Activated CD8-positive, alpha-beta memory T cell treated with anti-CD3 and anti-CD28 coated beads, Interleukin-2, amount 10 ng/mL, durations not matched to agents 7 days and 5 days (primary cell): ENCODE measurements at regions not wholly inside any gene's neighbourhood (a gene's known extent, or its start where the extent isn't known, plus 50 kb on each side); places are given as distances from the start of the nearest gene placed in this dataset.
"Not testable (repeated sequence)": the region's sequence is repeated elsewhere in the genome, so short reads cannot be mapped to it uniquely, and the experiment has no call there.

Source experiments
- ATAC-seq: fragments of 150-1000 bp; cut with Tn5 transposase; one replicate; pipeline ENCODE4 v1.10.0; 2021; ENCODE audit warnings: moderate library complexity
- CTCF ChIA-PET: fragments of 350-600 bp; sonication (Branson Sonifier 250); formaldehyde crosslinking; loops from one replicate; lab custom pipeline; 2021; ENCODE audit warnings: antibody characterized with exemption; lab: Charles Lee
- DNase-seq: peaks from one replicate; pipeline ENCODE4 v3.0.0-alpha.2; 2020
- H3K27ac Mint-ChIP-seq: one replicate; pipeline ENCODE4 v1.8.0; 2021; ENCODE audit warnings: mild to moderate bottlenecking, mixed read lengths
- H3K27me3 Mint-ChIP-seq: one replicate; pipeline ENCODE4 v1.8.0; 2021; ENCODE audit warnings: mixed read lengths
- H3K36me3 Mint-ChIP-seq: one replicate; pipeline ENCODE4 v1.8.0; 2021; ENCODE audit warnings: mild to moderate bottlenecking, mixed read lengths
- H3K4me1 Mint-ChIP-seq: one replicate; pipeline ENCODE4 v1.8.0; 2021; ENCODE audit warnings: mixed read lengths
- H3K4me3 Mint-ChIP-seq: one replicate; pipeline ENCODE4 v1.8.0; 2021; ENCODE audit warnings: mild to moderate bottlenecking, moderate library complexity, mixed read lengths
- H3K9me3 Mint-ChIP-seq: one replicate; pipeline ENCODE4 v1.8.0; 2022; ENCODE audit warnings: low read depth, mixed read lengths

DNA sequence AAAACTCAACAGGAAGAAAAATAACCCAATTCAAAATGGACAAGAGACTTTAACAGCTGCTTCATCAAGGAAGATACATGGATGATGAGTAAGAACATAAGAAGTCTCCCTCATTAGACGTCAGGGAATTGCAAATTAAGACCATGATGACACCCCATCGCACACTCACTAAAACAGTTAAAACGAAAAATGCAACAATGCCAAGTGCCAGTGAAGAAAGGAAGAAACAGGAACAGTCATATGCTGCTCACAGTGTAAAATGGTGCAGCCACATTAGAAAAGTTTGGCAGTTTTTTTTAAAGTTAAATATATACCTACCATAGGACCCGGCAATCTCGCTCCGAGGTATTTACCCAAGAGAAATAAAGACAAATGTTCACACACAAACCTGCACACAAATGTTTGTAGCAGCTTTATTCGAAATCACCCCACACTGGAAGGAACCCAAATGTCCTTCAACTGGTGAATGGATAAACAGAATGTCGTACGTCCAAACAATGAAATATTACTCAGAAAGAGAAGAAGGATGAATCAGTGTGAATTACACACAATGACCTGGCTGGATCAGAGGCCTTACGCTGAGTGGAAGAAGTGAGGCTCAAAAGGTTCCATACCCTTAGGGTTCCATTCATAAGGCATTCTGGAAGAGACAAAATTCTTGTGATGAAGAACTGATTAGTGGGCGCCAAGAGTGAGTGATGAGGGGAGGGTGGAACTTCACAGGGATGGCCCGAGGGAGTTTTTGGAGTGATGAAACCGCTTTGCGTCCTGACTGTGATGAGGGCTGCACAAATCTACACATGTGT, 110.3 kb downstream of the C16orf95 start:
- CTCF ChIA-PET = interaction anchor here (3.0 kb wide), 1 partner anchor 72 kb away, joined by 11 read pairs; no protein-coding TSS in a partner anchor
- no peaks in the 10 kb centered on the region for H3K36me3 Mint-ChIP-seq
- no peak overlapping the region for H3K4me3 Mint-ChIP-seq
- no peak for ATAC-seq
- peaks cover 2% of the 10 kb centered on the region for H3K4me1 Mint-ChIP-seq
- H3K27ac Mint-ChIP-seq = no peak overlapping the region
- H3K9me3 Mint-ChIP-seq = no peaks in the 10 kb centered on the region
- DNase-seq = no peak
- peaks cover 10% of the 10 kb centered on the region for H3K27me3 Mint-ChIP-seq

- Mint-ChIP-seq H3K4me3 (no peak overlapping the region), H3K9me3 (no peaks in the 10 kb centered on the region), H3K36me3 (no peaks in the 10 kb centered on the region), H3K4me1 (peaks cover 2% of the 10 kb centered on the region), H3K27ac (no peak overlapping the region), H3K27me3 (peaks cover 10% of the 10 kb centered on the region)
- ATAC-seq (no peak), DNase-seq (no peak)
- CTCF ChIA-PET = interaction anchor here (3.0 kb wide), 1 partner anchor 71 kb away, joined by 11 read pairs; no protein-coding TSS in a partner anchor
These were observed 109.7 kb downstream of the C16orf95 start for GRCh38 chr16:87207509-87207908.

DNA sequence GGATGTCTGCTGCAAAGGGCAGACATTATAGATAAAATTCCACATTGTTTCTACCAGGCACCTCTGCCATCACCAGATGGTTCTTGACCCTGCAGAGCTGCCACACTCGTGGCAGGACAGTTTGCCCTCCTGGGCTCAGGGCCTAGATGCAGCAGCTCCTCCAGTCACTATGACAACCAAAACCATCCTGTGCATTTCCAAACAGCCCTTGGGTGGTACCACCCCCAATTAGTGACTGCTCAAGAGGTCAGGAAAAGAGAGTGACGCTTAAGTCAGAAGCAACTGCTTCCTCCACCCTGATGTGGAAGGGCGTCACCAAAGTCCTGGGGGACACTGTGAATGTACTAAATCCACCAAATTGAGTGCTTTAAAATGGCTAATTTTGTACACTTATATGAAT, 109.2 kb downstream of the C16orf95 start:
- H3K27ac Mint-ChIP-seq = no peak overlapping the region
- peaks cover 10% of the 10 kb centered on the region for H3K27me3 Mint-ChIP-seq
- no peak for ATAC-seq
- H3K36me3 Mint-ChIP-seq = no peaks in the 10 kb centered on the region
- no peak for DNase-seq
- H3K9me3 Mint-ChIP-seq = no peaks in the 10 kb centered on the region
- H3K4me1 Mint-ChIP-seq = peaks cover 2% of the 10 kb centered on the region
- H3K4me3 Mint-ChIP-seq = no peak overlapping the region
- CTCF ChIA-PET = interaction anchor here (3.0 kb wide), 1 partner anchor 71 kb away, joined by 11 read pairs; no protein-coding TSS in a partner anchor

GRCh38 chr16:87208968-87209367, 108.2 kb downstream of the C16orf95 start:
- CTCF ChIA-PET, H3K36me3 Mint-ChIP-seq, H3K4me1 Mint-ChIP-seq, DNase-seq, ATAC-seq, H3K27ac Mint-ChIP-seq, H3K9me3 Mint-ChIP-seq, H3K4me3 Mint-ChIP-seq, H3K27me3 Mint-ChIP-seq: not testable (repeated sequence)

DNA sequence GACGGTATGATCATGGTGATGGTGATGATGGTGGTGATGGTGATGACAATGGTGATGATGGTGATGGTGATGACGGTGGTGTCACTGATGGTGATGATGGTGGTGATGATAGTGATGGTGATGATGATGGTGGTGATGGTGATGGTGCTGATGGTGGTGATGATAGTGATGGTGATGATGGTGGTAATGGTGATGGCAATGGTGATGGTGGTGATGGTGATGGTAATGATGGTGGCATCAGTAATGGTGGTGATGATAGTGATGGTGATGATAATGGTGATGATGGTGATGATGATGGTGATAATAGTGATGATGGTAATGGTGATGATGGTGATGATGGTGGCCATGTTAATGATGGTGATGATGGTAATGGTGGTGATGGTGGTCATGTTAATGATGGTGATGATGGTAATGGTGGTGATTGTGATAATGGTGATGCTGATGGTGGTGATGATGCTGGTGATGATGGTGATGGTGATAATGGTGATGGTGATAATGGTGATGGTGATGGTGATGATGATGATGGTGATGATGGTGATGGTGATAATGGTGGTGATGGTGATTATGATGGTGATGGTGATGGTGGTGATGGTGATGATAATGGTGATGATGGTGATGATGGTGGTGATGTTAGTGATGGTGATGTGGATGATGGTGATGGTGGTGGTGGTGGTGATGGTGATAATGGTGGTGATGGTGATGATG, 107.2 kb downstream of the C16orf95 start:
- DNase-seq (no peak), ATAC-seq (no peak)
- Mint-ChIP-seq H3K27me3 (no peaks in the 10 kb centered on the region), H3K4me1 (no peaks in the 10 kb centered on the region), H3K36me3 (no peaks in the 10 kb centered on the region), H3K4me3 (no peak overlapping the region), H3K9me3 (no peaks in the 10 kb centered on the region), H3K27ac (no peak overlapping the region)
- CTCF ChIA-PET = no interaction called here

DNA sequence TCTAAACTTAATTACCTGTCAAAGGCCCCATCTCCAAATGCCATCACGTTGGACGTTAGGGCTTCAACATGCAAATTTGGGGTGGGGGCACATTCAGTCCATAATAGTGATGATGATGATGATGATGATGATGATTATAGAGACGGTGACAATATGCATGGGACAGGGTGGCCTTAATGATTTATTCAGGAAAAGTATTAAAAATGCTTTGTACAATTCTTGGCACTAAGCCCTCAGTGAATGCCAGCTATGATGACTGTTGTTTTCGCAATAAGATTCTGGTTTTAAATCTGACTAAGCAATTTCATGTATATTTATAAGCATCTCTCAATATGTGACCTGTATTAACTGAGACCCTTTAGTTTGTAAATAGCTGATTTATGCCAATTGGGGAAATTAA, 106.3 kb downstream of the C16orf95 start:
- no peaks in the 10 kb centered on the region for H3K27me3 Mint-ChIP-seq
- ATAC-seq (no peak), DNase-seq (no peak)
- no peaks in the 10 kb centered on the region for H3K9me3 Mint-ChIP-seq
- no peaks in the 10 kb centered on the region for H3K36me3 Mint-ChIP-seq
- no peak overlapping the region for H3K27ac Mint-ChIP-seq
- H3K4me1 Mint-ChIP-seq = no peaks in the 10 kb centered on the region
- no peak overlapping the region for H3K4me3 Mint-ChIP-seq
- CTCF ChIA-PET = no interaction called here

GRCh38 chr16:87212026-87212425, 105.2 kb downstream of the C16orf95 start:
- Mint-ChIP-seq H3K27ac (no peak overlapping the region), H3K4me1 (no peaks in the 10 kb centered on the region), H3K4me3 (no peak overlapping the region), H3K27me3 (no peaks in the 10 kb centered on the region), H3K9me3 (no peaks in the 10 kb centered on the region), H3K36me3 (no peaks in the 10 kb centered on the region)
- CTCF ChIA-PET = no interaction called here
- ATAC-seq = no peak
- no peak for DNase-seq

DNA sequence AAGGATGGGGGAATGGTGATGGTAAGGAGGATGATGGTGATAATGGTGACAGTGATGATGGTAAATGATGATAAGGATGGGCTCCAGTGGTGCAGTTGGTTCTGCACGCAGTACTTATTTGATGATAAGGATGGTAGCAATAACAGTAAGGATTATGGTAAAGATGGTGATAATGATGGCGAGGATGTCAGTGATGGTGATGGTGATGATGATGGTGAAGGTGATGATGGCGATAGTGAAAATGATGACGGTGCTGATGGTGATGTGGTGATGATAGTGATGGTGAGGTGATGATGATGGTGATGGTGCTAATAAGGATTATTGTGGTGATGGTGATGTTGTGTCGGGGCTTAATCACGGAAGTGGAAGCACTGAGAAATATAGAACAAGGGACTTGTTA, 103.7 kb downstream of the C16orf95 start:
- no peak for ATAC-seq
- no peaks in the 10 kb centered on the region for H3K9me3 Mint-ChIP-seq

DNA sequence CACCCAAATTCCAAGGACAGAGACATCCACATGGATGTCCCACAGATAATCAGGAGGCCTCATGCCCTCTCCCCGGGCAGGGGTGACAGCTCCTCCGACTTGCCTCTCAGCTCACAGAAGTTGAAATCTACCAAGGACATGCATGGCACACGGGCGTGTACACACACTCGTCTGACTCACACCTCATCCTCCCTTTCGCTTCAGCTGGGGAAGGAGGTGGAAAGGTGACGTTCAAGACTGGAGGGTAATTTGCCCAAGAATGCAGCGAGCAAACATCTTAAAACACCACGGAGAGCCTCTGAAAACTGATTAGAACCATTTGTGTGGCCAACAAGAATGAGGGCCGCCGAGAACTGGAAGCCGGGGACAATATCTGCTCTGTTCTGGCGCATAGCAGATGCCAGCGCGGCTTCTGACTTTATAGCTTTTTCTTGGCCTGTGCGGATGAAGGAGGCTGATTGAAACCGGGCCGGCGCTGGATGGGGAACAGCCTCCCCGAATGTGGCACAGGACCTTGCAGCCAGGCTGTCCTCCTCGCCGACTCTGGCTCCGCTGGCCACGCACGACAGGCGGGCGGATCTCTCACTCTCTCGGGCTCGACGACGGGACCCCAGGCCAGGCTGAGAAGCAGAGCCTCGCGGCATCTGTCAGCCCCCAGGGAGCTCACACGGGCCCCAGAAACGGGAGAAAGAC, 100.9 kb downstream of the C16orf95 start:
- H3K4me1 Mint-ChIP-seq = no peaks in the 10 kb centered on the region
- no peak overlapping the region for H3K4me3 Mint-ChIP-seq
- CTCF ChIA-PET = interaction anchor here (1.0 kb wide), 1 partner anchor 9 kb away, joined by 3 read pairs; no protein-coding TSS in a partner anchor
- DNase-seq = no peak
- H3K36me3 Mint-ChIP-seq = no peaks in the 10 kb centered on the region
- no peak for ATAC-seq
- peaks cover 5% of the 10 kb centered on the region for H3K9me3 Mint-ChIP-seq
- no peak overlapping the region for H3K27ac Mint-ChIP-seq
- H3K27me3 Mint-ChIP-seq = no peaks in the 10 kb centered on the region

More for the DNA sequence above, 103.7 kb downstream of the C16orf95 start:
- H3K27me3 Mint-ChIP-seq = no peaks in the 10 kb centered on the region
- no peak overlapping the region for H3K27ac Mint-ChIP-seq
- no peaks in the 10 kb centered on the region for H3K4me1 Mint-ChIP-seq
- no peaks in the 10 kb centered on the region for H3K36me3 Mint-ChIP-seq
- no peak overlapping the region for H3K4me3 Mint-ChIP-seq
- CTCF ChIA-PET = no interaction called here
- DNase-seq = no peak

DNA sequence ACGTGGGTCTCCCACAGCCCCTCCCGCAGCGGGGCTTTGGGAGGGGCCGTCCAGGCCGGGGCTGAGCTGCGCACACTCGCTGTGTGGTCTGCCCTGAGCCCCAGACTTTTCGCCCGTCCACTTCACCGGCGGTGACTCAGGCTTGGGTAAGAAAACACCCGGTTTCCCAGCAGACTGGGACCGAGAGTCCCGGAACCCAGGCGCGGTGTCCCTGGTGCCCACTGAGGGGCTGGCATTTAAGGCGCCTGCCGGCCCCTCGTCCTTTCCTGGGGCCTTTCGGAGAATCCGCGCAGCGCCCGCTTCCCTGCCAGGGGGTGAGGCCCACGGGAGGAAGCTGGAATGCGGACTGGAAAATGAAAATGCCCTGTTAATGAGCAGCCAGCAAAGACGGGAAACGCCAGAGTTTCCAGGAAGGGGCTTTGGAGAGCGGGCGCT, 100.3 kb downstream of the C16orf95 start:
- DNase-seq = no peak
- Mint-ChIP-seq H3K4me1 (no peaks in the 10 kb centered on the region), H3K9me3 (peaks cover 5% of the 10 kb centered on the region), H3K27ac (no peak overlapping the region), H3K36me3 (no peaks in the 10 kb centered on the region), H3K4me3 (no peak overlapping the region), H3K27me3 (no peaks in the 10 kb centered on the region)
- no peak for ATAC-seq
- CTCF ChIA-PET = interaction anchor here (1.0 kb wide), 1 partner anchor 9 kb away, joined by 3 read pairs; no protein-coding TSS in a partner anchor

DNA sequence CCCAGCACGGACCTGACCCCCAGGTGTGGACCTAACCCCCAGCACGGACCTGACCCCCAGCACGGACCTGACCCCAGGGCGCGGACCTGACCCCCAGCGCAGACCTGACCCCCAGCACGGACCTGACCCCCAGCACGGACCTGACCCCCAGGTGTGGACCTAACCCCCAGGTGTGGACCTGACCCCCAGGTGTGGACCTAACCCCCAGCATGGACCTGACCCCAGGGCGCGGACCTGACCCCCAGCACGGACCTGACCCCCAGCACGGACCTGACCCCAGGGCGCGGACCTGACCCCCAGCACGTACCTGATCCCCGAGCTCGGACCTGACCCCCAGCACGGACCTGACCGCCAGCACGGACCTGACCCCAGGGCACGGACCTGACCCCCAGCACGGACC, 99.4 kb downstream of the C16orf95 start:
- DNase-seq, H3K4me1 Mint-ChIP-seq, ATAC-seq, H3K36me3 Mint-ChIP-seq, H3K4me3 Mint-ChIP-seq, H3K27me3 Mint-ChIP-seq, H3K9me3 Mint-ChIP-seq, CTCF ChIA-PET, H3K27ac Mint-ChIP-seq: not testable (repeated sequence)

DNA sequence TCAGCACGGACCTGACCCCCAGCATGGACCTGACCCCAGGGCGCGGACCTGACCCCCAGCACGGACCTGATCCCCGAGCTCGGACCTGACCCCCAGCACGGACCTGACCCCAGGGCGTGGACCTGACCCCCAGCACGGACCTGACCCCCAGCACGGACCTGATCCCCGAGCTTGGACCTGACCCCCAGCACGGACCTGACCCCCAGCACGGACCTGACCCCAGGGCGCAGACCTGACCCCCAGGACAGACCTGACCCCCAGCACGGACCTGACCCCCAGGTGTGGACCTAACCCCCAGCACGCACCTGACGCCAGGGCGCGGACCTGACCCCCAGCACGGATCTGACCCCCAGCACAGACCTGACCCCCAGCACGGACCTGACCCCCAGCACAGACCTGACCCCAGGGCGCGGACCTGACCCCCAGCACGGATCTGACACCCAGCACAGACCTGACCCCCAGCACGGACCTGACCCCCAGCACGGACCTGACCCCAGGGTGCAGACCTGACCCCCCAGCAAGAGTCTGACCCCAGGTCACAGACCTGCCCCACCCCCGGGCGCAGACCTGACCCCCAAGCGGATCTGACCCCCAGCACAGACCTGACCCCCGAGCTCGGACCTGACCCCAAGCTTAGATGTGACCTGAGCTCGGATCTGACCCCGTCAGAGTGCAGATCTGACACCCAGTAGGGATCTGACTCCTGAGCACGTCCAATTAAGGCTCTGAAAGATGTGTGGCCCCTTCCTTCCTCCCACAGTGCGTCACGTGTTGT, 98.7 kb downstream of the C16orf95 start:
- Mint-ChIP-seq H3K9me3 (peaks cover 5% of the 10 kb centered on the region), H3K4me3 (no peak overlapping the region), H3K27me3 (no peaks in the 10 kb centered on the region), H3K36me3 (no peaks in the 10 kb centered on the region), H3K4me1 (no peaks in the 10 kb centered on the region), H3K27ac (no peak overlapping the region)
- ATAC-seq (no peak), DNase-seq (no peak)
- CTCF ChIA-PET = no interaction called here
